SK-N-SH treated with all-trans-retinoic acid at 6 μM for 48 hours (cell line): ENCODE measurements at regions not wholly inside any gene's neighbourhood (a gene's known extent, or its start where the extent isn't known, plus 50 kb on each side); places are given as distances from the start of the nearest gene placed in this dataset.

Experiments
- ATAC-seq: fragments of 200-7000 bp; cut with Tn5 transposase; 3 replicates; pipeline ENCODE4 v1.9.1; 2020; ENCODE audit warnings: mild to moderate bottlenecking, moderate library complexity
- ARNTL ChIP-seq: fragments of 450-650 bp; formaldehyde crosslinking; IDR thresholded peaks from 2 replicates; pipeline ENCODE4 v1.5.0; 2020; ENCODE audit warnings: low read depth, mild to moderate bottlenecking, moderate library complexity, borderline replicate concordance
- BACH2 ChIP-seq: fragments of 250-450 bp; sonication (Bioruptor Pico); IDR thresholded peaks from 2 replicates; pipeline ENCODE4 v1.9.0; 2021; ENCODE audit warnings: mild to moderate bottlenecking, borderline replicate concordance
- CREB5 ChIP-seq: fragments of 250-450 bp; sonication (Bioruptor Pico); IDR thresholded peaks from 2 replicates; pipeline ENCODE4 v1.5.1; 2020; ENCODE audit warnings: low read depth, mild to moderate bottlenecking, moderate library complexity
- CSDC2 ChIP-seq: fragments of 250-450 bp; sonication (Bioruptor Pico); IDR thresholded peaks from 2 replicates; pipeline ENCODE4 v1.5.0; 2020; ENCODE audit warnings: mild to moderate bottlenecking, moderate library complexity
- CSRNP3 ChIP-seq: fragments of 250-450 bp; sonication (Bioruptor Pico); IDR thresholded peaks from 2 replicates; pipeline ENCODE4 v1.5.1; 2021; ENCODE audit warnings: mild to moderate bottlenecking, moderate library complexity
- ESRRG ChIP-seq: fragments of 250-450 bp; sonication (Bioruptor Pico); IDR thresholded peaks from 2 replicates; pipeline ENCODE4 v1.6.1; 2021; ENCODE audit warnings: mild to moderate bottlenecking
- ISL1 ChIP-seq: fragments of 250-450 bp; sonication (Bioruptor Pico); IDR thresholded peaks from 2 replicates; pipeline ENCODE4 v2.1.2; 2022; ENCODE audit warnings: mild to moderate bottlenecking, moderate library complexity
- OSR1 ChIP-seq: fragments of 250-450 bp; sonication (Bioruptor Pico); IDR thresholded peaks from 2 replicates; pipeline ENCODE4 v1.8.0; 2022; ENCODE audit warnings: moderate library complexity, mild to moderate bottlenecking, inconsistent platforms
- PATZ1 ChIP-seq: fragments of 250-450 bp; sonication (Bioruptor Pico); IDR thresholded peaks from 2 replicates; pipeline ENCODE4 v1.8.0; 2020; ENCODE audit warnings: mild to moderate bottlenecking, moderate library complexity, borderline replicate concordance
- POU6F1 ChIP-seq: fragments of 250-450 bp; sonication (Bioruptor Pico); IDR thresholded peaks from 2 replicates; pipeline ENCODE4 v1.8.0; 2021; ENCODE audit warnings: low read depth, mild to moderate bottlenecking, moderate library complexity, borderline replicate concordance
- PPARA ChIP-seq: fragments of 250-450 bp; sonication (Bioruptor Pico); IDR thresholded peaks from 2 replicates; pipeline ENCODE4 v1.5.0; 2020; ENCODE audit warnings: mild to moderate bottlenecking, borderline replicate concordance
- RARB ChIP-seq: fragments of 250-450 bp; sonication (Bioruptor Pico); IDR thresholded peaks from 2 replicates; pipeline ENCODE4 v1.8.0; 2021; ENCODE audit warnings: mild to moderate bottlenecking, moderate library complexity
- TCF4 ChIP-seq: fragments of 250-450 bp; sonication (Bioruptor Pico); IDR thresholded peaks from 2 replicates; pipeline ENCODE4 v1.8.0; 2021; ENCODE audit warnings: mild to moderate bottlenecking, moderate library complexity, borderline replicate concordance
- TOX ChIP-seq: fragments of 250-450 bp; sonication (Bioruptor Pico); IDR thresholded peaks from 2 replicates; pipeline ENCODE4 v1.8.0; 2021; ENCODE audit warnings: mild to moderate bottlenecking, moderate library complexity, borderline replicate concordance
- ZC3H10 ChIP-seq: fragments of 250-450 bp; sonication (Bioruptor Pico); IDR thresholded peaks from 2 replicates; pipeline ENCODE4 v1.5.1; 2021; ENCODE audit warnings: mild to moderate bottlenecking, moderate library complexity
- ZFP3 ChIP-seq: fragments of 250-450 bp; sonication (Bioruptor Pico); IDR thresholded peaks from 2 replicates; pipeline ENCODE4 v1.5.0; 2020; ENCODE audit warnings: mild to moderate bottlenecking, moderate library complexity
- ZFP30 ChIP-seq: fragments of 450-650 bp; formaldehyde crosslinking; IDR thresholded peaks from 2 replicates; pipeline ENCODE4 v1.5.0; 2022; ENCODE audit warnings: mild to moderate bottlenecking, moderate library complexity
- ZNF565 ChIP-seq: fragments of 450-650 bp; formaldehyde crosslinking; conservative IDR thresholded peaks from 2 replicates; pipeline ENCODE4 v1.5.0; 2020; ENCODE audit warnings: low read depth, mild to moderate bottlenecking, moderate library complexity
- ZNF70 ChIP-seq: fragments of 450-650 bp; formaldehyde crosslinking; IDR thresholded peaks from 2 replicates; pipeline ENCODE4 v1.5.0; 2020; ENCODE audit warnings: mild to moderate bottlenecking, moderate library complexity
- ZNF8 ChIP-seq: fragments of 450-650 bp; formaldehyde crosslinking; IDR thresholded peaks from 2 replicates; pipeline ENCODE4 v1.5.0; 2020; ENCODE audit warnings: mild to moderate bottlenecking, moderate library complexity
- TF ChIP-seq, protein P1 (sequence below): fragments of 250-450 bp; sonication (Bioruptor Pico); IDR thresholded peaks from 2 replicates; pipeline ENCODE4 v1.5.0; 2020; ENCODE audit warnings: mild to moderate bottlenecking, moderate library complexity

GRCh38 chr12:93056971-93057535 is 128.0 kb upstream of the EEA1 start:
- TF ChIP-seq PPARA (no peak), PATZ1 (CRISPR knock-in tag) (no peak), RARB (CRISPR knock-in tag) (no peak), TCF4 (CRISPR knock-in tag) (no peak), POU6F1 (CRISPR knock-in tag) (no peak), ZC3H10 (CRISPR knock-in tag) (no peak), OSR1 (CRISPR knock-in tag) (no peak), ARNTL (CRISPR knock-in tag) (no peak), ESRRG (CRISPR knock-in tag) (no peak), ZNF70 (no peak), CSRNP3 (CRISPR knock-in tag) (no peak), ZFP3 (no peak), ZFP30 (CRISPR knock-in tag) (no peak), CREB5 (CRISPR knock-in tag) (no peak), CSDC2 (no peak), ZNF8 (CRISPR knock-in tag) (no peak), TOX (no peak), ZNF565 (CRISPR knock-in tag) (no peak)
- TF ChIP-seq, protein P1, sequence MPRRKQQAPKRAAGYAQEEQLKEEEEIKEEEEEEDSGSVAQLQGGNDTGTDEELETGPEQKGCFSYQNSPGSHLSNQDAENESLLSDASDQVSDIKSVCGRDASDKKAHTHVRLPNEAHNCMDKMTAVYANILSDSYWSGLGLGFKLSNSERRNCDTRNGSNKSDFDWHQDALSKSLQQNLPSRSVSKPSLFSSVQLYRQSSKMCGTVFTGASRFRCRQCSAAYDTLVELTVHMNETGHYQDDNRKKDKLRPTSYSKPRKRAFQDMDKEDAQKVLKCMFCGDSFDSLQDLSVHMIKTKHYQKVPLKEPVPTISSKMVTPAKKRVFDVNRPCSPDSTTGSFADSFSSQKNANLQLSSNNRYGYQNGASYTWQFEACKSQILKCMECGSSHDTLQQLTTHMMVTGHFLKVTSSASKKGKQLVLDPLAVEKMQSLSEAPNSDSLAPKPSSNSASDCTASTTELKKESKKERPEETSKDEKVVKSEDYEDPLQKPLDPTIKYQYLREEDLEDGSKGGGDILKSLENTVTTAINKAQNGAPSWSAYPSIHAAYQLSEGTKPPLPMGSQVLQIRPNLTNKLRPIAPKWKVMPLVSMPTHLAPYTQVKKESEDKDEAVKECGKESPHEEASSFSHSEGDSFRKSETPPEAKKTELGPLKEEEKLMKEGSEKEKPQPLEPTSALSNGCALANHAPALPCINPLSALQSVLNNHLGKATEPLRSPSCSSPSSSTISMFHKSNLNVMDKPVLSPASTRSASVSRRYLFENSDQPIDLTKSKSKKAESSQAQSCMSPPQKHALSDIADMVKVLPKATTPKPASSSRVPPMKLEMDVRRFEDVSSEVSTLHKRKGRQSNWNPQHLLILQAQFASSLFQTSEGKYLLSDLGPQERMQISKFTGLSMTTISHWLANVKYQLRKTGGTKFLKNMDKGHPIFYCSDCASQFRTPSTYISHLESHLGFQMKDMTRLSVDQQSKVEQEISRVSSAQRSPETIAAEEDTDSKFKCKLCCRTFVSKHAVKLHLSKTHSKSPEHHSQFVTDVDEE (CRISPR knock-in tag), result no peak
- ATAC-seq, result no peak

- no peak for ATAC-seq
Observed at GRCh38 chr12:93058280-93058679, 129.2 kb upstream of the EEA1 start.

DNA sequence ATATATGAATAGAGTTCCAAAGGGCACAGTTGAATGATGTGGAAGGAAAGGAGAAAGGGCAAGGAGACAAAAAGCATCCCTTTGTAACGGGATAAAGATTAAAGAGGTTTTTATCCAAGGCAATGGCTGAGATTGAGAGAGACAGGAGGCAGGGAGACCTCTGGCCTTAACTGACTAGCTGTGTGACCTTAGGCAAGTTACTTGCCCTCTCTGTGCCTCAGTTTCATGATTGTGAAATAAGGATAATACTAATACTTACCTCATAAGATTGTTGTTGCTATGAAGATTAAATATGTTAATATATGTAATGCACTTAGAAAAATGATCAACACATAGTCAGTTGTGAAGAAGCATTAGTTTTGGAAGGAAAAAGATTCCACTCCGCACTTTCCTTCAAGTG is 130.2 kb upstream of the EEA1 start:
- no peak for ATAC-seq
- TF ChIP-seq ZFP30 (CRISPR knock-in tag) (no peak), ZC3H10 (CRISPR knock-in tag) (no peak)

More at GRCh38 chr12:93058280-93058679, 129.2 kb upstream of the EEA1 start:
- no peak for TF ChIP-seq BACH2 (CRISPR knock-in tag)
- TF ChIP-seq CSDC2, result no peak
- no peak for TF ChIP-seq ARNTL (CRISPR knock-in tag)
- no peak for TF ChIP-seq ISL1 (CRISPR knock-in tag)
- no peak for TF ChIP-seq OSR1 (CRISPR knock-in tag)
- no peak for TF ChIP-seq ZFP3
- TF ChIP-seq TCF4 (CRISPR knock-in tag), result no peak
